ENCODE measurements at regions not wholly inside any gene's neighbourhood (a gene's known extent, or its start where the extent isn't known, plus 50 kb on each side); places are given as distances from the start of the nearest gene placed in this dataset.

DNA sequence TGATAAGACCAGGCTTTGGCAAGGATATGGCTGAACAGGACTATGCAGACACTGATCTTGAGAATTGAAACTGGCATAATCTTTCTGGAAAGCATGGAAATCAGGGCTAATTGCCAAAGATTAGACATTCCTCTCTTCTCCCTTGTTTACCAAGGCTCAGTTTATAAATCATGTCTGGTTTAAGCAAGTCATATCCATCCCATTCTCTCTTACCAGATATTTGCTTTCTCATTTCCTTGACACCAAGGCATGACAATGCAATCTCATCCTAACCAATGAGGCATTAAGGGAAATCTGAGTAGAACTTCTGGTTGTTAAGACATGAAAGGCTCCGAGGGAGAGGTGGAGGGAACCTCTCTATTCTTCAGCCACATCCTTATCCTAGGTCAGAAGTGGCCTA is 110.3 kb upstream of the CEP85L start:
- WGBS, 10 experiments, result 63 to 100% (median 100%) methylated on average over 1 of the region's 1 CpG; no CpG with 5 or more reads in 3 of the 10 experiments
- no peak overlapping the region for H3K27ac ChIP-seq
- ATAC-seq (replicated peaks in 6 of 8), result no peak
- H3K4me1 ChIP-seq (replicated peaks in 1 of 2), result no peaks in the 10 kb centered on the region
- H3K4me3 ChIP-seq, result no peak overlapping the region
- in situ Hi-C loops (cut with MboI; ENCODE audit: low pct_unique_long_range_greater_than_20kb in 2 of 9, low sequenced_read_pairs in 9 of 9, unreplicated experiment in 9 of 9), result loop anchor here in 1 of 9 experiments (25.0 kb wide), 1 partner anchor 124 kb away; no protein-coding TSS in a partner anchor

DNA sequence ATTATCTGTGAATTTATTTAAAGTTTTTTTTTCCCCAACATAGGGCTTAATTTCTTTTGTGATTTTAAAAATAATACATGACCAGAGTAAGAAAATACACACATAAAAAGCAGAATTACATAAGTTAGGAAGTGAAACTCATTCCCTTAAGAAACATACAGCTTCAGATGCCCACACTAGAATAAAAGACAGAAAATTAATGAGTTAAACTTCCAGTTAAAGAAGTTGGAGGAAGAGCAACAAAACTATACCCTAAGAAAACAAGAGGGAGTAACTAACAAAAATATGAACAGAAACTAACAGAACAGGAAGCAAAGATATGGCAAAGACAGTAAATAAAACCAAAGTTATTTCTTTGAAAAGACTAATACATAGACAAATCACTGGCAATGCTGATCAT is 107.6 kb upstream of the CEP85L start:
- ATAC-seq (replicated peaks in 6 of 8), result no peak
- in situ Hi-C loops (cut with MboI; ENCODE audit: low pct_unique_long_range_greater_than_20kb in 2 of 9, low sequenced_read_pairs in 9 of 9, unreplicated experiment in 9 of 9), result loop anchor here in 1 of 9 experiments (25.0 kb wide), 1 partner anchor 122 kb away; no protein-coding TSS in a partner anchor
- H3K27ac ChIP-seq, result no peak overlapping the region

DNA sequence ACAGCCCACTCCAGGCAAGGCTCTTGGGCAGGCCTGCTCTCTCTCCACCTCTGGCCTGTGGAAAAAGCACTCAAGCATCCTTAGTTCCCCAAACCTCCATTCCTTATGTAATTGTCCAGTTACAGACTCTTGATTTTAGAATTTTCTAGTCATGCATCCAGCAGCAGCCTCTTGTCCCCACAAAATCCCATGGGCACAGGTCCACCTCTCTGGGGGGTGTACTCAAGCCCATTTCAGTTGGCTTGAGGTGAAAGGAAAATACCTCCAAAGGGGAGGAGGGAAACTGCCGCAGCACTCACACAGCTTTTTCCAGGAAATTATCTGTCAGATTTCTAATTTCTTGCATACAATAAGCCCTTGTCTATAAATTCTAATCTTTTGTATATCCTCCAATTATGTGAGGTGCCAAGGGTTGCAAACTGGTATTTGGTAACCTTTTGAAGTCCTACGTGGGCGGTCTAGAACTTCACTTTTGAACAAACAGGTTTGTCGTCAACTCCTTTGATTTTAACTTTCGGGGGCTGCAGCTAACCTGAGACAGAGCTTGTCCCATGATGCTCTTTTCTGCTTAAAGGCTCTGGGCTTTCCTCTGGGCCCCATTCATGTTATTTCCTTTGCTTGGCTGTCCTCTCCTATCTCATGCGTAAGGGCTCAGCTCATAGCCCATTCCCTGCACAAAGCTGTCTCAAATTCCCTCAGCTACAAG is 104.7 kb upstream of the CEP85L start:
- WGBS, 10 experiments, result 83 to 100% (median 94%) methylated on average over 1 to 6 of the region's 6 CpGs; no CpG with 5 or more reads in 2 of the 10 experiments
- no peak for ATAC-seq (replicated peaks in 6 of 8)
- in situ Hi-C loops (cut with MboI; ENCODE audit: low pct_unique_long_range_greater_than_20kb in 2 of 9, low sequenced_read_pairs in 9 of 9, unreplicated experiment in 9 of 9), result loop anchor here in 1 of 9 experiments (25.0 kb wide), 1 partner anchor 119 kb away; no protein-coding TSS in a partner anchor
- Histone ChIP-seq H3K27ac (no peak overlapping the region), H3K4me1 (replicated peaks in 1 of 2) (no peaks in the 10 kb centered on the region), H3K4me3 (no peak overlapping the region)

More for the DNA sequence above, 107.6 kb upstream of the CEP85L start:
- Histone ChIP-seq H3K4me3 (no peak overlapping the region), H3K4me1 (replicated peaks in 1 of 2) (no peaks in the 10 kb centered on the region)

DNA sequence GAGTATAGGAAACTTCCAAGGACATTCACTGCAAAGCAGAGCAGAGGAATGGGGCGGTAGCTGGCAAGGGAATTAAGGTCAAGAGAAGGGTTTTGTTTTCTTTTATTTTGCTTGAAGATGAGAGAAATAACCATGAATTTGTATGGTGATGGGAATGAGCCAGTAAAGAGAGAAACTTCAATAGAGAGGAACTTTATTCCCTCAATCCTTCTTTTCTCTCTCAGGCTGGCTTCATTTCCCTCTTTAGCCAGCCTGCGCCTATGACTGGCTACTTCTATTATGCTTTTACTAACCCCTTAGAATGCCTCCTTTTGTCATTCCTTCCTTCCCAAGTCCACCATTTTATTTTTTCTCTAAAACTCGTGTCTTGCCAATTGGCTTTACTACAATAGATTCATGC is 101.4 kb upstream of the CEP85L start:
- 50 to 93% (median 86%) methylated on average over 1 to 3 of the region's 3 CpGs; no CpG with 5 or more reads in 1 of the 10 experiments for WGBS, 10 experiments

DNA sequence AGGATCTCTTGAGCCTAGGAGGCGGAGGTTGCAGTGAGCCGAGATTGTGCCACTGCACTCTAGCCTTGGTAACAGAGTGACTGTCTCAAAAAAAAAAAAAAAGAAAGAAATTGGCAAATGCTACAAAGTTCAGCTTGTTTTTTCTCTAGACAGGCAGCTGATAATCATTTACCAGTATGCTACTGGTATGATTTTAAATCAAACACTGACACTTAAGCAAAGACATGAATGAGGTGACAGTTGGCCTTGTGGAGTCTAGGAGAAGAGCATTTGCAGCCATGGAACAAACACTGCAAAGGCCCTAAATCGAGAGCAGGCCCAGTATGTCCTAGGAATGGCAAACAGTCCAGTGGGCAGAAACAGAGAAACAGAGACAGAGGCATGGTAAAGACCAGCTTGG is 99.7 kb upstream of the CEP85L start:
- H3K4me1 ChIP-seq (replicated peaks in 1 of 2), result peaks cover 12 to 17% of the 10 kb centered on the region in 2 donors
- WGBS, 10 experiments, result 43 to 95% (median 80%) methylated on average over 1 to 3 of the region's 3 CpGs; no CpG with 5 or more reads in 4 of the 10 experiments
- in situ Hi-C loops (cut with MboI; ENCODE audit: low pct_unique_long_range_greater_than_20kb in 2 of 9, low sequenced_read_pairs in 9 of 9, unreplicated experiment in 9 of 9), result loop anchor here in 1 of 9 experiments (25.0 kb wide), 1 partner anchor 114 kb away; no protein-coding TSS in a partner anchor
- no peak overlapping the region for H3K27ac ChIP-seq
- no peak overlapping the region for H3K4me3 ChIP-seq
- no peak for ATAC-seq (replicated peaks in 6 of 8)

More for the DNA sequence above, 101.4 kb upstream of the CEP85L start:
- no peak for ATAC-seq (replicated peaks in 6 of 8)
- Histone ChIP-seq H3K4me1 (replicated peaks in 1 of 2) (peaks cover 11 to 14% of the 10 kb centered on the region in 2 donors), H3K27ac (no peak overlapping the region), H3K4me3 (no peak overlapping the region)
- in situ Hi-C loops (cut with MboI; ENCODE audit: low pct_unique_long_range_greater_than_20kb in 2 of 9, low sequenced_read_pairs in 9 of 9, unreplicated experiment in 9 of 9), result loop anchor here in 1 of 9 experiments (25.0 kb wide), 1 partner anchor 116 kb away; no protein-coding TSS in a partner anchor

DNA sequence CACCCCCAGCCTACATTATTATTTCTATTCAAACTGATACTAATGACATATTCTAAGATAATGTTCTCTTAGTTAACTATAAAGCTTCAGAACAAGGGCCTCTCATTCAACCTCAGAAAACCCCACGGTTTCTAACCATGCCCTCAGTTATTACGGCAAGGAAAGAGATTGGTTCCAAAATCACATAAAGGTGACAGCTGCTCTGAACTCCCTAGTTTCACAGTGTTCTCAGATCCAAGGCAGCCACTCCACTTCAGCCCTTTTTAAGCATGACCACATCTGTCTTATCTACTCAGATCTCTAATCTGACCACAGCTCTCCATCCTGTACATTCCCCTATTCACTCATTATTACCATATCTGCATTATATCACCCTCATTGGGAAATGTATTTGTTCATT is 98.8 kb upstream of the CEP85L start:
- in situ Hi-C loops (cut with MboI; ENCODE audit: low pct_unique_long_range_greater_than_20kb in 2 of 9, low sequenced_read_pairs in 9 of 9, unreplicated experiment in 9 of 9), result loop anchor here in 1 of 9 experiments (25.0 kb wide), 1 partner anchor 113 kb away; no protein-coding TSS in a partner anchor
- H3K4me1 ChIP-seq (replicated peaks in 1 of 2), result peaks cover 12 to 17% of the 10 kb centered on the region in 2 donors
- WGBS, 10 experiments, result 92 to 100% (median 100%) methylated on average over 1 to 2 of the region's 2 CpGs; no CpG with 5 or more reads in 5 of the 10 experiments
- H3K4me3 ChIP-seq, result no peak overlapping the region
- no peak overlapping the region for H3K27ac ChIP-seq
- ATAC-seq (replicated peaks in 6 of 8), result no peak

DNA sequence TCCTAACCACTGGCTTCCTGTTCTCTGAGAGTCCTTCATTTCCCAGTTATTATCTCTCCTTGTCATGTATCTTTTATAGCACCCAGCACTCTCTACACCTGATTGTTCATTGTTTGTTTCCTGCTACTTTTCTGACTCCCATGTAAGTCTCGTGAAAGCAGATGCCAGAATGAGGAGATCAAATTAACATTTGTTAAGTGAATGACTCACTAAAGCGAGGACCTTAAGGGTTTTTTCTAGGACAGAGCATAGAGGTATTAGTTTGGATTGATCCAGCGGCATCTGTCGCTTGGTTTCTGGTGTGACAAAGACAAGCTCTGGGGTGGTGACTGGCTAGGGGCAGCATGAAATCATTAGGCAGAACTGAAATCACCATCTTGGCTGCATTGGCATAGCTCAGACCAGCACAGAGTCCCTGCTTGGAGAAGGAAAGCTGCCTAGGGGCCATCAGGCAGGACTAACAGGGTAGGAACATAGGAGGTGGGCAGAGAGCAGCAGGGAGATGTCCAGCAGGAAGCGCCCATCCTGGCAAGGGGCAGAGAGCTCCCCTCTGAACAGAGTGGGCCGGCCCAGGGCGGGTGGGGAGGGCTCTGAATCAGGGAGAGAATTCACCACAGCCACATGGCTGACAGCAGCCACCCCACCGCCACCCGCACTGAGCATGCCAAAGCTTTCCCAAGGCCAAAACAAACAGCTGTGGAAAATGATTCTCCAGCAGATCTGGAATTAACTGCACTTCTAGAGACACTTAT is 97.1 kb upstream of the CEP85L start:
- in situ Hi-C loops (cut with MboI; ENCODE audit: low pct_unique_long_range_greater_than_20kb in 2 of 9, low sequenced_read_pairs in 9 of 9, unreplicated experiment in 9 of 9), result no loop called here
- H3K4me1 ChIP-seq (replicated peaks in 1 of 2), result peaks cover 12 to 17% of the 10 kb centered on the region in 2 donors
- 0 to 39% (median 3%) methylated on average over 1 to 4 of the region's 9 CpGs; no CpG with 5 or more reads in 2 of the 10 experiments for WGBS, 10 experiments
- peak; percentile 66 to 95 (median 92) for ATAC-seq (replicated peaks in 6 of 8)
- H3K27ac ChIP-seq, result peak overlapping the region; percentile 18 to 62
- no peak overlapping the region for H3K4me3 ChIP-seq

DNA sequence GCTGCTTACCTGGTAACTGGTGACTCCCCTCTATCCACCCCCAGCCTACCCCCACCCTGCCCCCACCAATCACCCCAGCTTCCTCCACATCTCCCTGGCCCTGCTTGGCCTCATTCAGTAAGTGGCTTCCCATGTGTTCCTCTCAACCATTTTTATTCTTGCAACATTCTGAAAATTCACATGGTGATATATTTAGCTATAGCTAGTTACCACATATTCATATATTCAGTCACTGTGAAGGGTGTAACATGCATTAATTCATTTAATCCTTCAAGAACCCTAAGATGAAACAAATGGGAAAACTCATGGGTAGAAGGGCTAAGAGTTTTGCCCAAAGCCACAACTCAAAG is 95.4 kb upstream of the CEP85L start:
- Histone ChIP-seq H3K4me1 (replicated peaks in 1 of 2) (peaks cover 12 to 17% of the 10 kb centered on the region in 2 donors), H3K27ac (no peak overlapping the region), H3K4me3 (no peak overlapping the region)
- in situ Hi-C loops (cut with MboI; ENCODE audit: low pct_unique_long_range_greater_than_20kb in 2 of 9, low sequenced_read_pairs in 9 of 9, unreplicated experiment in 9 of 9), result no loop called here
- peak in 3 of 8 experiments; percentile 47 to 54 (median 50) for ATAC-seq (replicated peaks in 6 of 8)

DNA sequence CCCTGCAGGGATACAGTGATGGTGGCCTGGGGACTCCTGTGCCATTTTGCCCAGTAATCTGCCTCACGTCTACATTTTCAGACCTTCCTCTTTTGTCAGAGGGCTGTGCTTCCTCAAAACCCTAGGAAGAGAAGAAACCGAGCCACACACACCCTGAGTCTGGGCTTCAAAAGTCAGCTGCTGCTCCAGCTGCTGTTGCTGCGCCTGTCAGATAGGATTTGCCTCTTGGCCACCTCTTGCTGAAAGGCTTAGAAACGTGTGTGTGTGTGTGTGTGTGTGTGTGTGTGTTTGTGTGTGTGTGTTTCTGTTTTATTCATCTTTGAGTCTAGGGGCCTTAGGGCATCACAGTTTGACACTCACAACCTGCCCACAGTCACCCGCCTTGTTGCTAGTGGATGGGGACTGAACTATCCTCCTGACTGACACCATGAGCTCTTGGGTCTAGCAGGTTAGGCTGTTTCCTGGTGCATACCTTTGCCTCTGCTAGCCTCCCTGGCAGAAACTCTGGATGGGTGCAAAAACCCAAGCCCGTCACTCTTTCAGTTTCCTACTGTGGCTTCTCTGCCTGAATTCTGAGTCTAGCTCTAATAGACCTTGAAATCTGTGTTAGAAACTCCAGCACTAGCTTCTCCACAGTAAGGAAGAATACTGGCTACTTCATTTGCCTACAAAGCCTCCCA is 94.9 kb upstream of the CEP85L start:
- in situ Hi-C loops (cut with MboI; ENCODE audit: low pct_unique_long_range_greater_than_20kb in 2 of 9, low sequenced_read_pairs in 9 of 9, unreplicated experiment in 9 of 9), result no loop called here
- ATAC-seq (replicated peaks in 6 of 8), result peak in 3 of 8 experiments; percentile 2 to 5 (median 2)
- H3K4me1 ChIP-seq (replicated peaks in 1 of 2), result peaks cover 12 to 17% of the 10 kb centered on the region in 2 donors
- no peak overlapping the region for H3K4me3 ChIP-seq
- no peak overlapping the region for H3K27ac ChIP-seq
- 0 to 100% (median 47%) methylated on average over 1 to 2 of the region's 6 CpGs; no CpG with 5 or more reads in 5 of the 10 experiments for WGBS, 10 experiments

DNA sequence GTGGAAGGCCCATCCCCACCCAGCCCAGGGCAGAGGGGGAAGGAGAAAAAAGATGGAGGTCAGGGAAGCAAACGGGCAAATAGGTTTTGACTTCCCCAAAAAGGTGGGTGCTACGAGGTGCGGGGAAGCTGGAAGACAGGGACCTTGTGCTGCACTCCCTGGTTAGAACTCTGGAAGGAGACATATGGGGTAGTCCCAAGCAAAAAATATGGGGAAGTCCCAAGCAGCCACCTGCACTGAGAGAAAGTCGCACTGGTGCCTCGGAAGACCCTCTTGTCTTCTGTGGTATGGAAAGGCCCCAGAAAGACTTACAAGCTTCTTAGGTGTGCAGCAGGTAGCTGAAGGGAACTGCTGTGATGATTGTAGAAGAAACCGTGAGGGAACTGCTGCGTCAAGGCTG is 93.8 kb upstream of the CEP85L start:
- peaks cover 15 to 20% of the 10 kb centered on the region in 2 donors for H3K4me1 ChIP-seq (replicated peaks in 1 of 2)
- no peak overlapping the region for H3K27ac ChIP-seq
- H3K4me3 ChIP-seq, result no peak overlapping the region
- ATAC-seq (replicated peaks in 6 of 8), result no peak
- in situ Hi-C loops (cut with MboI; ENCODE audit: low pct_unique_long_range_greater_than_20kb in 2 of 9, low sequenced_read_pairs in 9 of 9, unreplicated experiment in 9 of 9), result no loop called here
- 89 to 100% (median 98%) methylated on average over 1 to 6 of the region's 7 CpGs; no CpG with 5 or more reads in 2 of the 10 experiments for WGBS, 10 experiments

DNA sequence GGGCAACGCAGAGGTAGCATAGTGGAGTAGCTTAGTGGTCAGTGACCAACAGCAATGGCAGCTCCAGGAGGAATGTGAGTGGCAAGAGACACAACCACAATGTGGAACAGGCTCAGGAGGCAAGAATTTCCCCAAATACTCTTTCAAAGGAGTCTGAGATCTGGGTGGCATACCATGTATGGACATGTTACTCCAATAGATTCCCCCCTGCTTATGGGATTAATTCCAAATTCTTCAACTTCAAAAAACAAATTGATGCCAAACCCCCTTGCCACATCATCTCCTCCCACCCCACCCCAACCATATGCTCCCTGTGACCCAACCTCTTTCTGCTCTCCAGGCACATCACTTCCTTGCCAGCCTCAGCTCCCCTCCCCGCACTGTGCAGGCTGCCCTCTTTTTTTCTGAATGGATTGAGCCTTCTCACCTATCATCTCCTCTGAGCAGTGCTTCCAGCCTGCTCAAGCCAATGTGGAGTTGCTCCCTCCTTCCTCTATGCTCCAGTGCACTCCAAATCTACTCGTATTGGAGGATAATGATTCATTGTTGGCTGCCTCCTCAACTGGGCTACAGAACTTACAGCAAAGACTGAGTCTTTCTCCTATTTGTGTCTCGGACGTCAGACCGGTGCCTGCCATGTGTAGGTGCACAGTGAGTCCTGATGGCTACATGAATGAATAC is 93.0 kb upstream of the CEP85L start:
- Histone ChIP-seq H3K4me3 (no peak overlapping the region), H3K4me1 (replicated peaks in 1 of 2) (peaks cover 18 to 27% of the 10 kb centered on the region in 2 donors), H3K27ac (no peak overlapping the region)
- in situ Hi-C loops (cut with MboI; ENCODE audit: low pct_unique_long_range_greater_than_20kb in 2 of 9, low sequenced_read_pairs in 9 of 9, unreplicated experiment in 9 of 9), result no loop called here
- no peak for ATAC-seq (replicated peaks in 6 of 8)
- whole genome bisulfite sequencing, 10 experiments, result 54 to 100% (median 71%) methylated on average over 1 to 5 of the region's 6 CpGs; no CpG with 5 or more reads in 3 of the 10 experiments

DNA sequence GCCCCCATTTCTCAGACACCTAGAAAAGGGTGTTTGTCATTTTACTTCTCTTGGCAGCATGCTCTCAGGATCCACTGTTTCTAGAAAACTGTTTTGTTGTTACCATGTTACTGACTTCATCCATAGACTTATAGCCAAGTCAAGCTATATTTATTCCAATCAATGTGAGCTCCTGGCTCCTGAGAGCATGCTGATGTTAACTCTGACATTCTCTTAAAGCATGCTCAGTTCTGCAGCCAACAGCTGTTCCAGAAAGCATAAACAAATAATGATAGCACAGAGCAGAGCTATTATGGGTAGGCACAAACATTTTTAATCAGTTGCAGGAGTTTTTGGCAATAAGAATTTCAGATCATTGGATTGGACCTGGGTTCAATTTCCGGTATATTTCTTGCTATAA is 92.4 kb upstream of the CEP85L start:
- WGBS, 10 experiments, result 43% methylated on average over 1 of the region's 1 CpG; no CpG with 5 or more reads in 9 of the 10 experiments
- ATAC-seq (replicated peaks in 6 of 8), result no peak
- in situ Hi-C loops (cut with MboI; ENCODE audit: low pct_unique_long_range_greater_than_20kb in 2 of 9, low sequenced_read_pairs in 9 of 9, unreplicated experiment in 9 of 9), result no loop called here

More for the DNA sequence above, 92.4 kb upstream of the CEP85L start:
- H3K4me1 ChIP-seq (replicated peaks in 1 of 2), result peaks cover 16 to 24% of the 10 kb centered on the region in 2 donors
- H3K4me3 ChIP-seq, result no peak overlapping the region
- H3K27ac ChIP-seq, result no peak overlapping the region
